Hindlimb muscle (tissue), 1 donor: ENCODE measurements at regions not wholly inside any gene's neighbourhood (a gene's known extent, or its start where the extent isn't known, plus 50 kb on each side); places are given as distances from the start of the nearest gene placed in this dataset.

Experiments used
- DNase-seq: peaks from one replicate; pipeline ENCODE4 v3.0.0-alpha.2; 2013

DNA sequence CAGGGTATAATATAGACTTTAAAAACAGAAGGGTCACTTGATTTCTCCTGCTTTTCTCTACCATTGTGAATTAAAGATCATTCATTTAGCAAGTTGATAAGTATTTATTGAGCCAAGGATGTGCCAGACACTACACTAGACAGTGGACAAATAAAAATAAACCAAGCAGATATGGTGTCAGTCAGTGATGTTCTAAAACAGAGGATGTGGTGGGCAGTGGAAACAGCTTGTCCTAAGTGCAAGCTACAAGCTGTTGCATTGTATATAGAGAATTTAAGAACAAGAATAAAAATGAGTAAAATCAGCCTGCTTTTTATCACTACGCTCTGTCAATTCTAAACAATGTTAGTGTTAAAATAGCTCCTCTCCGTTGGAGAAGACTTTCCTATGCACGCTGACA lies 637.3 kb upstream of the GRM7 start:
- no peak for DNase-seq

DNA sequence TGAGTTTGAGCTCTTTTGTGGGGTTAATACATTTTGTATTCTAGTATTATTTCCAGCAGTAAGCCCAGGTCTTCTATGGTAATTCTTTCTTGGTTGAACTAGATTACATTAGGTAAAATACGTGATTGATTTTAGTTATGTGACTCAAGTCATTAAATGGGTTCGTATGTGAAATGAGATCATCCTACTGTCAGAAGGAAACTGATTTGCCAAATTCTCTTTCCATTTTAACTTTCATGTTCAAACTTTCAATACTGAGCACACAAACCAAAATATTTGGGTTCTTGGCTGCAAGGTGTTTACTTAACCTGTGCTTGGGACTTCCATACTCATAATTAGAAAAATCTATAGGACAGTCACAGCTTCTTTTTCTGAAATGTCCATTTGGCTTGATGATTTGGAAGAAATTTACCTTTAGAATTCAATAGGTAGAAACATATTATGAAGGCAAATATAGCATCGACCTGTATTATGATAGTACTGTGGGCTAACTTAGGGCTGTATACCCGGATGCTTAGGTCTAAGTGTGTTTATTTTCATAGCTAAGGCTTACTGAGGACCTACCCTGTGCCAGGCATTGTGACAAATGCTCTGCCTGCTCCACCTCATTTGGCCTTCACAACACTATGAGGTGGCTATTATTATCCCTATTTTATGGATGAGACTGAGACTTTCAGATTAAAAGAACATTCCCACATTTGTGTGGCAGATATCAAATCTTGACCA lies 631.8 kb upstream of the GRM7 start:
- DNase-seq = no peak

DNA sequence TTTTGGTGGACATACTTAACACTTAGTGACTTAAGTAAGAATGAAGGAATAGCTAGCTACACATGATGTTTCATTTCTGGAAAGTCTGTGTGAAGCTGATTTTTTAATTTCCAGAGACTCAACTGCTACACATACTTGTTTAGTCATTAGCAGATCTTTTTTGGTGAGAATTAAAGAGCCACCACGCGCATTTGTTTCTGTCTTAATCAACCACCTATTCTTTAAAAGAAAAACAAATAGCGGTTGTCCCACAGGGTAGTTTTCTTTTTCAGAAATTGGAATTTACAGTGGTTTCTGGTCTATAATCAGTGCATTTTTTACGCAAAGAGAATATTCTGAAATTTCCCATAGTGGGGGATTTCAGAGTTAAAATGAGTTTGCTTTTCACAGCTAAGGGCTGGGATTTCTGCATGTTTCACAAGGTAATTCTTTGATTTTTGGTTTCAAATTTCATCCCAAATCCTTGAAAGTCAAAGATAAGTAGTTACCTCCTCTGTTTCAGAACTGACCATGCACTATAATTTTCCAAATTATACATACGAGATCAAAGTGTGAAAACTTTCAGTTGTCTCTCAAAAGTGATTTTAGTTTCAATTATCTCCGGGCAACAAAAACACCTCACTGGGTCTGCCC lies 631.0 kb upstream of the GRM7 start:
- no peak for DNase-seq

DNA sequence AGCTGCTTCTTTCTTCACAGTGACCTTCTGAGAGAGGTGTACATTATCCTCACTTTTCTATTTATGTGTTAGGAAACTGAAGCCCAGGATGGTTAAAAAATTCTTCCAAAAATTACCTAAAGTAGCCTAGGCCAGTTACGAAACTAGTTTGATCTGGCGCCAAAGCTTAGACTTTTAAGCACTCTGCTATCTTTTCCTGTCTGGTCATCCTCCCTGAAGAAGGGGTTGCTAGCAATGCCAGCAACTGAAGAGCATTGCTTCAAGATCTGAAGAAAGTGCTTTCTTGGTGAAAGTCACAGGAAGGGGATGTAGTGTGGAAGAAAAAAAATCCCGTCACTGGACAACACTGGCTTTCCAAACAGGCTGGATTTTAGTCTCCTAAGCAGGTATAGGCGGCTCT lies 618.8 kb upstream of the GRM7 start:
- DNase-seq = no peak

DNA sequence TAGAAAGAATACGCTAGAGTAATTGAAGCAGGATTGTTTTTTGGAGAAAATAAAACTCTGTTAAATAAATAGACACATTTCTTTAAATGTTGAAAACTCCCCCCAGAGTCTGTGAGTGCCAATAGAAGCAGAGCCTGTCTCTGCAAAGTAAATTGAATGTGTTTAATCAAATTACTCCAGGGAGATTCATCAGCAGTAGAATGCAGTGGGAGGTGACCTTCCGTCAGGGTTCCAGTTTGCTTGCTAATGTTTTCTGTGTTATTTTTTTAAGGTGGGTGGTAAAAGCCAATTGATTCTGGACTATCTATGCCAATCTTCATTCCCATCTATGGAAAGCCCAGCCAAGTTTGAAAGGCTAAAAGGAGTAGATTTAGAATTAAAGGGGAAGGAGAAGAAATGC lies 612.4 kb upstream of the GRM7 start:
- DNase-seq = no peak

DNA sequence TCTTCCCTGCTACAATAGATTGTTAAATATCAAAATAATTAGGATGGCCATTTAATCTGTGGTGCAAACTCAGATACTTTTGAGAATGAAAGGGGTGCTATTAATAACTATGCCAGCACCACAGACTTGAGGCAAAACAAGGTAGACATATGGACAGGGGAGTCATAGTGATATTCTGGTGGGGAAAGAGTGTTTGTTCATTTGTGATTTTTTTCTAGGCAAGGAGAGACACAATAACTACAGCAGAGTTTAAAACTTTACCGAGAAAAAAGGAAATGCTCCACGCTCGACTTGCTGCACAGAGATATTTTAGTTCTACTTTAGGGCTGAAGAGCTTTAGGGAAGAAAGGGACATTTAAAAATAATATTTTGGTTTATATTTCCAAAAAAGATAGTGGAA lies 611.2 kb upstream of the GRM7 start:
- no peak for DNase-seq

DNA sequence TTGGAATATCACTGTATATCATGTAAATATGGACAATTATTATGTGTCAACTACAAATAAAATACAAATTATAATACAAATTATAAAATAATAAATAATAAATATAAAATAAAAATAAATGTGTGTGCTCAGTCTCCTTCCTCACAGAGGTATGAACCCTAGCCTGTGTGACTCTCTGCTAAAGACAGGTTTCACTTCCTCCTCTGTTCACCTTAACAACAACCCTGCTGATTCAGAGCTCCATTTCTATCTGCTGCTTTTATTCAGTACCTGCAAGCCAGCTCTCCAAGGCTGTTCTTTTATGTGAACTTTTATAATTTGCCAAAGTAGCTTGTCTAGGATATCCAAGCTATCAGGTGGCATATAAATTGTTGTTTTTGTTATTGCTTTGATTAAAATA lies 610.7 kb upstream of the GRM7 start:
- DNase-seq = no peak

DNA sequence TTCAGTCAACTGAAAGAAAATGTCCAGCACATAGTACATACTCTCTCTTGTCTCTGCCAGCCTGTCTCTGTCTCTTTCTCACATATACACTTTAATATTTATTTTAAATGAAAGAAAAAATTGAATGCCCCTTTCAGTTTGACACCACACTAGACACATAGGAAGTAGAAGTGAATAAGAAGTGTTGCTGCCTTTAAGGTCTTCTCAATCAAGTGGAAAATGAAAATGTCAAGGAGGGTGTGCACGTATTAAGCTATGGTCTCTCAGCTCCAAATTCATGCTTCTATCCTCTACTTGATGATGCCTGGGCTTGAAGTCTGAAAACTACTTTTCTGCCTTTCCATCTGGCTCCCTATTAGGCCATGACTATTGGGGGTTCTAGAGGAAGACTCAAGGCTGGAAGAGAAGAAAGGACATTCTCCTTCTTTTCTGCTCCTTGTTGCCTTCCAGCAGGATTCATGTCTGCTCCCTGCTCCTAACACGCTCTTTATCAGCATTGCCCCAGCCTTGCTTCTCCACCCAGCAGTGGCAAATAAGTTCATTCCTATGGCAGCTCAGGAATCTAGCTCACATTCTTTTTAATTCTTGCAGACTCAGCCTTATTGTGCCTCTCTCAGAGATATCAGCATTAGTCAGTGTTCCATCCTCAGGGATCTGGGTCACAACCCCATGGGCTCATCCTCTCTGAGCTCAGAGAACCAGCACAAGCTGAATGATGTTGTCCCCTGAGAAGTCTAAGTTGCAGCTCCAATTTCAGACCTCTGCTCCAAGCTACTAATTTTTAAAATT lies 609.1 kb upstream of the GRM7 start:
- DNase-seq = no peak

DNA sequence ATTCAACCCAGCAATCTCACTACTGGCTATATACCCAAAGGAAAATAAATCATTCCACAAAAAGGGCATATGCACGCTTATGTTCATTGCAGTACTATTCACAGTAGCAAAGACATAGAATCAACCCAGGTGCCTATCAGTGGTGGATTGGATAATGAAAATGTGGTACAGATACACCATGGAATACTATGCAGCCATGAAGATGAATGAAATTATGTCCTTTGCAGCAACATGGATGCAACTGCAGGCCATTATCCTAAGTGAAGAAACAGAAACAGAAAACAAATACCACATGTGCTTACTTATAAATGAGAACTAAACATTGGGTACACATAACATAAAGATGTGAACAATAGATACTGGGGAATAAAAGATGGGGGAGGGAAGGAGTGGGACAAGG lies 606.4 kb upstream of the GRM7 start:
- DNase-seq = no peak

DNA sequence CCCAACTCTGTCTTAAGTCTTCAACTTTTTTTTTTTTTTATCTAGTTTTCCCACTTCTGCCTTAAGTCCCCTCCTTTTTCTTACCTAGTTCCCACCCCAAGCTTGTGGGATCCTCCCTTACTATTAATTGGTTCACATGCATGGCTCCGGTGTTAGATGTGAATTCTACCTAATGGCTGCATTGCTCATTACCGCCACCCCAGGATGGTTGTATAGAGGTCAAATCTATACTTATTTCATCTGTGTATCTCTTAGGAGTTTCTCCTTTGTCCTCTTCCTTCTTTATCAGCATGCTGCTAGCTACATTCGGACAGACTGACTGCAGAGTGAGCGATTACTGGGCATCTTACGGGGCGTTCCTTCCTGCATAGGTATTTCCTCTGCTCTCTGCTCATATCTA lies 605.7 kb upstream of the GRM7 start:
- no peak for DNase-seq

DNA sequence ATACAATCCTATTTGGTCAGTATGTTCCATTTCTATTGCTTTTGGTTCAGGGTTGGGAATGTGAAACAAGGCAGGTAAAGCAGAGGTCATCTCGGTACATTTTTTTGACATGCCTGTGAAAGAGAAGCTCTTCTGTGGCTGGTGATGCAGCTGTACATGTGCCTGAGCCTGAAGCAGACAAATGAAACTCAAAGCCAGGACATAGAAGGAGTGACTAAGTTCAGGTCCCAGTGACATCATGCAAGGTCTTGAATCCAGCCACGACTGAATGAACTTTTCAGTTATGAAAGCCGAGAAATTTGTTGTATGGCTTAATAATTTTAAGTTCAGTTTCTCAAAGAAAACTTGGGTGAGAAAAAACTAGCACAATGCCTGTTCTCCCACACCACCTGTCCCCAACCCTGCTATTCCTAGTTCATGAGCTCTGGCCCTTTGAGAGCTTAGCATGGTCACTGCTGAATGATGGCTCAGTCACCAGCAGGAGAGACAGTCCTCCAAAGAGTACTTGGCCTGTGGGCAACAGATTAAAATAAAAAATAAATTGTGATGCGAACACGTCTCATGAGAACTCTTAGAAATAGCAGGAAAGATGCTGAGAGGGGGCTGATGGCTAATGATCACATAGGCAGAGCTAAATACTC lies 600.2 kb upstream of the GRM7 start:
- no peak for DNase-seq

DNA sequence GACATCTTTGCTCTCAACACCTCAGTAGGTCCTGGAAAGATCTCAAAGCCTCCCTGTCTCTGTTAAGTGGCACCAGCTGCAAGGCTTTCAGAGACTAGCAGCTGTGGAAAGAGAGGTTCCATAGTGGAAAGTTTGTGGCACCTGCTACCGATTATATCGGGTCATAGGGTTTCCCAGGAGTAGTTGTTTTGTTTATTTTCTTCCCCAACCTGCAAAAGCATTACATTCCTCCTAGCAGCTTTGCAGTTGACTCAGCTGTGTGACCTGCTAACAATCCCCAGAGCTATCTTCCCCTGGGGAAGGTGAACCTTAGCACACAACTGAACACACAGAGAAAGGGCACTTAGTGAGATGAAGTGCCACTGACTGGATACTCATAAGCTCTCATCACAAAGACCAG lies 598.9 kb upstream of the GRM7 start:
- DNase-seq = no peak

DNA sequence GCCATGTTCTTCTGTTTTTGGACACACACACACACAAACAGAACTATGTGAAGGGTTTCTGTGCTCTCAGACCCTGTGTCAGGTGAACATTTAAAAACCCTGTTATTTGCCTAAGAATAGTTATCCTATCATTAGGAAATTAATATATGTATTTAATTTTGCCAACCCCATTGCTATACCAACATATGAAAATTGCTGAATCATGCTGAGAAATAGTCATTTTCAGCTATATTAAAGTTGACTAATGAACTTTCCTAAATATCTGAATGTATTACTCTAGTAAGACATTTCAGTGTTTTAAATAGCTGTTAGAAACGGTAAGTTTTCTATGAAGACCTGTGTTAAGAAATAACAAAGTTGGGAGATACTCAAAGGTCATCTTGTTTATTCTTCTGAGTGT lies 596.9 kb upstream of the GRM7 start:
- no peak for DNase-seq

DNA sequence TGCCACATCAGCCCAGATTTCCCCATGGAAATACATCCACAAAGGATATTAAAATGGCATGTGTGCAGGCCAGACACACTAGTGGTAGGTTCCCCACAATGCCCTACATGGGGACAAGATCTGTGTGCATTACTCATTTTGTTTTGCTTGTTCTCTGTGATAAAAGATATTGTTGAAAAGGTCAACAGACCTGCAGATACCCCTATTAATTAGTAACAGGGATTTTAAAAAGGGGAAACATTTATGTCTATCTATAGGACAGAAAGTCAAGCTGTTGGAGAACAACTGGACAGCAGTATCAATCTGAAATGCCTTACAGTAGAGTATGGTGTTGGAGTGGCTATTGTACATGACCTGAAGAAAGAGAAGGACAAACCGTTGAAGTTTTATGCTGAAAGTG lies 596.0 kb upstream of the GRM7 start:
- DNase-seq = no peak

DNA sequence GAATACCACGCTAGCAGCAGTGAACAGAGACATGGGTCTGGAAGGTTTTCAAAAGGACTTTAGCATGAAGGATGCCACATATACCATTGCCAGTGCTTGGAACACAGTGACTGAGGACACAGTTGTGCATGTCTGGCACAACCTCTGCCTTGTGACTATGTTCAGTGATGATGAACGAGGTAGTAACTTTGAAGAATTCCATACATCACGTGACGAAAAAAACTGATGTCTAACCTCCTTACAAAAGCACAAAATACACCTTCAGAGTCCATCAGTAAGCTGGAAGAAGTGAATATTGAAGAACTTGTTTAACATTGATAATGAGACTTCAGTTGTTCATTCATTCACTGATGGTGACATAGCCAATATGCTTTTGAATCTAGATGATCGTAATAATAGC lies 594.8 kb upstream of the GRM7 start:
- no peak for DNase-seq

DNA sequence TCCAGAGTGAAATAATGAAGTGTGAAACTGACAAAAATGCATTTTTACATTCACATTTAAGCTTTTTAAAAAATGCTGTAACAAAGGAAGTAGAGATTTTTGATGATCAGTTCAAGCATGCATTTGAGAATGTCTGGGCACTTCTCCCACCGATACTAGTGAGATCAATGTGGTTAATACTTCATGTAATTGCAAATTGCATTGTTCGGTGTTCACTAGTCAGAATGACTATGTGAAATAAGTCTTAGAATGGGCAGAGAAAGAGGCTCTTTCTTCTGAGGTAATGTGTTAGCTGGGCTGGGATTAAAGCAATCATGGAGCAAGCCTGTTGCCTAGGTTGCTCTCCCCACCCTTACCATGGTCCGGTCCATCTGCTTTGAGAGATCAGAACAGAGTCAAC lies 587.0 kb upstream of the GRM7 start:
- no peak for DNase-seq

DNA sequence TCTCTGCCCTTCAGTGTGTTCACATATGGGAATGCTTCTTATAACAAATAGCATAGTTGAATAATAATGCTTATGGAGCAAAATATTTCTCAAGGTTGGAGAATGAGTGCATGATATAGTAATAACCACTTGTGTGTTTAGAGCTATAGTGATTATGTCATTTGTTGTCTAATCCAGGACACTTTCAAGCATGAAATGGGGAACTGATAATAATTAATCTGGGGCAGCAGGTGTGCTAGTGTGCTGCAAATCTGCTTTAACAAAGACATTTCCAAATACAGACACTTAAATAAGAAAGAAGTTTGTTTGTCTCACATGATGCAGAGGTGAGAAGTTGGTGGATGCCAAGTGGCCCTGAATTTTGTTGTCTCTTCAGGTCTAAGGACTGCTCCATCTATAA lies 579.3 kb upstream of the GRM7 start:
- no peak for DNase-seq

DNA sequence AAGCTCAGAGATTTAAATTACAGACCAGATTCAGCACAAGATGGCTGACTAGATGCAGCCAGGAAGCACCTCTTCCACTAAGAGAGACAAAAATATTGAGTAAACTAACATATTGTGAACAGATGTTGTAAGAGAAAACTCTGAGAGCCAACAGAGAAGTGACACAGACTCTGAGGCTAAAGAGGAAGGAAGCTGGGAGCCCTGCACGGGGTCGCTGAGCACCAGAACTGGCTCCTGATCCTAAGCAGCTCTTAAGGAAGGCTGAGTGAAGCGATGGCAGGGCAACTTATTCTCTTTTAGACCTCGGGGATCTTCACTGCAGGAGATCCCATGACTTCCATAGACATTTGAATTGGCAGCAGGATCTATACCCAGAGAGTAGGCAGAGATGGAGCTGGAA lies 578.0 kb upstream of the GRM7 start:
- DNase-seq = no peak

DNA sequence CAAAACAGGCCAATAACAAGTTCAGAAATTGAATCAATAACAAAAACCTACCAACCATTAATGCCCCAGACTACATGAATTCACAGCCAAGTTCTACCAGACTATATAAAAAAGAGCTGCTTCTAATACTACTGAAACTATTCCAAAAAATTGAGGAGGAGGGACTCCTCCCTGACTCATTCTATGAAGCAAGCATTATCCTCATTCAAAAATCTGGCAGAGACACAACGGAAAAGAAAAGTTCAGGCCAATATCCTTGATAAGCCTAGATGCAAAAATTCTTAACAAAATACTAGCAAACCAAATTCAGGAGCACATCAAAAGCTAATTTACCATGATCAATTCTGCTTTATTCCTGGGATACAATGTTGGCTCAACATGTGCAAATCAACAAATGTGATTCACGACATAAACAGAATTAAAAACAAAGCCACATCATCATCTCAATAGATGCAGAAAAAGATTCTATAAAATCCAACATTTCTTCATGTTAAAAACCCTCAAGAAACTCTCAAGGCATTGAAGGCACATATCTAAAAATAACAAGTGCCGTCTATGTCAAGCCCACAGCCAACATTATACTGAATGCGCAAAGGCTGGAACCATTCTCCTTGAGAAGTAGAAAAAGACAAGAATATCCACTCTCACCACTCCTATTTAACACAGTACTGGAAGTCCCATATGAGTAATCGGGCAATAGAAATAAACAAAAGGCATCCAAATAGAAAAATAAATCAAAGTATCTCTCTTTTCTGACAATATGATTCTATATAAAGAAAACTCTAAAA lies 573.6 kb upstream of the GRM7 start:
- DNase-seq = peak; percentile 59

DNA sequence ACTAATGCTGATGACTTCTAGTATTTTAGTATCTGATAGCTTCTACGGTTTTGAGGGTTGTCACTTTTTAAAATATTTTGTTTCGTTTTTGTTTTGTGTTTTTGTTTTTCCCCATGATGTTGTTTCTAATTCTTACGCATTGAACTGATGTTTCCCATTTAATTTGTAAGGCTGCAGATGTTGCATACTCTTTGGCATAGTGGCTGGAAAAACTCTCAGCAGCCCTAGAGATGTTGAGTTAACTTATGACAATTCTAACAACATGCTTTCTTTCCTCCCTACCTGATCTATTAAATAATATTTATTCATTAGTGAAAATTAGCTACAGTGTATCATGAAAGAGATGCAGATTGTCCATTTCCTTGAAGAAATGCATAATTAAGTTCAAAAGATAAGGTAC lies 559.3 kb upstream of the GRM7 start:
- peak; percentile 24 for DNase-seq

DNA sequence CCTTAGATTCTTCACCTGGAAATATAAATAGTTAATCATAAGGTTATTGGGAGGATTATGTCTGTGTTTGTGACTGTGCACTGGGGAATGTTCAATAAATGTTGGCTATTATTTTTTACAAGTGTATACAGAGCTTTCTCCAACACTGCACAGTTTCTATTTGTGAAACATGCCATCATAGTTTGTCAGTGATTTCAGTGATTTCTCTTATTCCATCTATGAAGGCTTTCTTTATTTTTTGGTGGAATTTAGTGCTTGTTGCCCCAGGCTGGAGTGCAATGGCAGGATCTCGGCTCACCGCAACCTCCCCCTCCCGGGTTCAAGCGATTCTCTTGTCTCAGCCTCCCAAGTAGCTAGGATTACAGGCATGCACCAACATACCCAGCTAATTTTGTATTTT lies 545.0 kb upstream of the GRM7 start:
- no peak for DNase-seq

DNA sequence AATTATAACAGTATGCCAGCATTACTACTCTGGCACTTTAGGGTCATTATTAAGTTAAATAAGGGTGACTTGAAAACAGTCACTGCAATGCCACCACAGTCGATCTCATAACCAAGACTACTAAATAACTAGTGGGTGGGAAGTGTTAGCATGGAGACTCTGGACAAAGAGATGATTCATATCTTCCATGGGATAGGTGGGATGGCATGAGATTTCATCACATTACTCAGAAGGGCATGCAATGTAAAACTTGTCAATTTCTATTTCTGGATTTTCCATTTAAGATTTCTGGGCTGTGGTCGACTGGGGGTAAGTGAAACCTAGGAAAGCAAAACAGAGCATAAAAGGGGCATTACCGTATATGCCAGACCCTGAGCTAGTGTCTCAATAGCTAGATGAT lies 538.9 kb upstream of the GRM7 start:
- DNase-seq = no peak

DNA sequence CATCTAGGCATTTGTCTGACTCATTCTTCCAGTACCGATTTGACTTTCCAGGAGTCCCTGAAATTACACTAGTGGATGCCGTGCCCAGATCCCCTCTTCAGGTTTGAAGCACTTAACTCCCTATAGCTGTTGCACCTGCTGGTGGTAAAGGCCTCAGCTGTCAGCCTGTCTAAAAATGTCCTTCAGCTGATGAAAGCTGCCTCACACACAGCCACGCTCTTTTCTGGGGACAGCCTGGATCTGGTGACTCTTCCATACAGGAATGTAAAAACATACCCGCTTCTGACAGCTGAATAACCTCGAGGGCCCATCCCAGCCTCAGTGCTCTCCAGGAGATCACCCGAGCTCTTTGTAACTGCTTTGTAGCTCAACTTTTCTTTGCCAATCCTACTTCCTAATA lies 534.1 kb upstream of the GRM7 start:
- DNase-seq = no peak
